ENCODE measurements at regions not wholly inside any gene's neighbourhood (a gene's known extent, or its start where the extent isn't known, plus 50 kb on each side); places are given as distances from the start of the nearest gene placed in this dataset.

GRCh38 chr1:22238356-22239224 lies 95.7 kb upstream of the WNT4 start:
- no peak for DNase-seq (ENCODE audit: missing footprints)
- ATAC-seq = no peak
- intact Hi-C loops (cut with DNase I) = no loop called here

DNA sequence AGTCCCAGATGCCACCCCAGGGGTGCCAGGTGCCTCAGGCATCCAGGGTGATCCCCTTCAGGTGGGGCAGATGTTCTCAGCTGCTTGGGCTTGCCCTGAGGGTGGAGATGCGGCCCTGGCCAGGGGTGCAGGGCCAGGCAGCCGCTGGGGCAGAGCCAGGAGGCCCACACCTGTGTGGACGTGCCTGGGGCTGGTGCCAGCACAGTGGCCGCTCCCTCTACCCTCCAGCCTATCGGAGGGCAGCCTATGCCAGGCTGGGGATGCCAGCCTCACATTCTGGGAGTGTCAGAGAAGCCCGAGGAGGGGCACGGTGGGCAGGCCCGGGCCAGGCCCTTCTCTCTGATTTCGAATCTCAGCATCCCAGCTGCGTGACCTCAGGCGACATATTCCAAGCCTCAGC lies 96.5 kb upstream of the WNT4 start:
- intact Hi-C loops (cut with DNase I) = no loop called here
- ATAC-seq (no peak), DNase-seq (ENCODE audit: missing footprints) (no peak)

- no peak for ATAC-seq
- intact Hi-C loops (cut with DNase I) = no loop called here
- DNase-seq (ENCODE audit: missing footprints) = no peak
Observed at GRCh38 chr1:22241250-22241649, 98.4 kb upstream of the WNT4 start.

DNA sequence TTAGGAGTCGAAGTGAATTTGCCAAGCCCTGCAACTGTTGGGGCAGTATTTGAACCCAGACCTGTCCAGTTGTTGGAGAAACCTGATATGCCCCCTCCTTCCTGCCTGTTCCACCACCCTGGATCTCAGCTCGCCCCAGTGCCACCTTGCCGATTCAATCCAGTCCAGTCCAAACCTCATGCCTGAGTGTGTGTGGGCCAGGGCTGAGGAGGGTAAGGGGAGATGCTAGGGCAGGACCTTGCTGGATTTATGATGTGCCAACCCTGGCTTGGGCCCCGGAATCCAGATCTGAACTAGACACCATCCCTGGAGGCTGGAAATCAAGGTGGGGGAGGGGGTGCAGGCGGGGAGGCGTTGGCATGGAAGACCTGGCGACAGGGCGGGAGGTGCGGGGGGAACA lies 98.9 kb upstream of the WNT4 start:
- ATAC-seq (no peak), DNase-seq (ENCODE audit: missing footprints) (no peak)
- intact Hi-C loops (cut with DNase I) = no loop called here

DNA sequence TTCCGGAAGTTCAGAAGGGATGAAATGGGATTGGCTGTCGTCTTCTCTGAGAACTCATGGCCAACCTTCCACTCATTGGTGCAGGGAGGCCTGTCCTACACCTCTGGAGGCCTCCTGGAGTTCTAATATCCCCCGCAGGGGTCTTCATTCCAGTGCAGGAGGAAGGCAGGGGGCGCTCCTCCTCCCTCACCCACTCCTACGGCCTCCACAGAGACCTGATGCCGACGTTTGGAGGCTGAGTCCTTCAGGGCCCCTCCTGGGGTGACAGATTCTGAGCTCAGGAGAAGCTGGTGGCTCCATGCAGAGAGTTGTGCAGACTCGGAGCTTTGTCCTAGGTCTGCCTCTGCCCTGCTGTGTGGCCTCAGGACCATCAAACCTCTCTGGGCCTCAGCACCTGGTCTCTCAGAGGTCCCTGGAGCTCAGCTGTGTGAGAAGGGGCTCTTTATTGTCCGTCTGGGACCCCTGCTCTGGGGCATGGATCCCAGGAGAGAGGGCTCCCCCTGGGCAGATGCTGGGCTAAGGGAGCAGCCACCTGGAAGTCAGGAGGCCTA lies 102.3 kb upstream of the WNT4 start:
- ATAC-seq = no peak

GRCh38 chr1:22245726-22246125 lies 102.8 kb upstream of the WNT4 start:
- intact Hi-C loops (cut with DNase I) = no loop called here
- DNase-seq (ENCODE audit: missing footprints) = no peak
- no peak for ATAC-seq

More for the DNA sequence above, 102.3 kb upstream of the WNT4 start:
- intact Hi-C loops (cut with DNase I) = no loop called here
- DNase-seq (ENCODE audit: missing footprints) = no peak

GRCh38 chr1:22246755-22247480 lies 104.0 kb upstream of the WNT4 start:
- ATAC-seq (no peak), DNase-seq (ENCODE audit: missing footprints) (no peak)
- intact Hi-C loops (cut with DNase I) = no loop called here

DNA sequence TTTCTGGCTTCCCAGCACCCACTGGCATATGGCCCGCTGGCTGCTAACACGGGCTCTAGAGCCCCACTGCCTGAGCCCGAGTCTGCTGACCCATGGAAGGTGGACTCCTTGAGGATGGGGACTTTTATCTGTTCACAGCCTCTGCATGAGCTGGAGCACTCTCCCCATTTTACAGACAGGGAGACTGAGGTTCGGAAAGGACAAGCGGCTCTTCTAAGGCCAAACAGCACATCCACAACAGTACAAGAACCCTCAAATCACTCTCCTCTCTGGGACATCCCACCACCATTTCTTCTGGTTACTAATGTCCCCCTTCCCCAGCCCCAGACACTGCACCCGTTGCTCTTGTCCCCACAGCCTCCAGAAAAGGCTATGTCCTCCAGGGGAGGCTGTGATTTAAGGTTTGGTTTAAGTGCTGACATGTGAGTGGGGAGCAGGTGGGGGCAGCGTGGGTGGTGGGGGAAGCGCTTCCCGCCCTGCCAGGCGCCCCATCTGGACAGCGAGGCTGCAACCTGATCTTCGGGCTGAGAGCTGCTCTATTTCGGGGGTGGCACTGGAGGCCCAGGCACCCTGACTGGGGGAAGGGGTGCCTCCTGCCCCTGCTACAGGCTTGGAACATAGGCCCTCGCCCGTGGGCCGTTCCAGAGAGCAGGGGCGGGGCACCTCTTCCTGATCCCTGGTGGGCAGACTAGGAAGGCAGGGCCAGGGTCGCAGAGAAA lies 104.8 kb upstream of the WNT4 start:
- no peak for ATAC-seq
- intact Hi-C loops (cut with DNase I) = no loop called here

DNA sequence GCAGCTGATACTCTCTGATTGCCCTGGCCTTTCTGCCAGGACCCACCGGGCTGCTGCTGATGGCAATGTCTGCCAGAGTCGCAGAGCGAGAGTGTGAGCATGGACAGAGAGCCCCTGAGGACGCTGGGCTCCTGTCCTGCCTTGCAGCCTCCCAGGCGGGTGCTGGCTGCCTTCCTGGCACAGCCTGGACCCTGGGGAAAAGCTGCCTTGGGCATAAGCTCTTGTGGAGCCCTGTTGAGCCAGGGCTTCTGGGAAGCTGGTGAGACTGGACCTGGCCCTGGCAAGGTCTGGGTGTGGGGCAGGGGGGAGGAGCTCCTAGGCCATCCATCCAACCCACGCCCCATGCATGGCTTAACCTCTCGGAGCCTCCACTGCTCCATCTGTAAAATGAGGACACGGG lies 105.8 kb upstream of the WNT4 start:
- DNase-seq (ENCODE audit: missing footprints) = no peak
- intact Hi-C loops (cut with DNase I) = no loop called here

More for the DNA sequence above, 104.8 kb upstream of the WNT4 start:
- no peak for DNase-seq (ENCODE audit: missing footprints)

GRCh38 chr1:22249928-22250680 lies 107.2 kb upstream of the WNT4 start:
- intact Hi-C loops (cut with DNase I) = no loop called here
- DNase-seq (ENCODE audit: missing footprints) (no peak), ATAC-seq (no peak)

More for the DNA sequence above, 105.8 kb upstream of the WNT4 start:
- ATAC-seq = no peak

GRCh38 chr1:22250724-22251123 lies 107.8 kb upstream of the WNT4 start:
- intact Hi-C loops (cut with DNase I) = no loop called here
- DNase-seq (ENCODE audit: missing footprints) = no peak
- no peak for ATAC-seq

DNA sequence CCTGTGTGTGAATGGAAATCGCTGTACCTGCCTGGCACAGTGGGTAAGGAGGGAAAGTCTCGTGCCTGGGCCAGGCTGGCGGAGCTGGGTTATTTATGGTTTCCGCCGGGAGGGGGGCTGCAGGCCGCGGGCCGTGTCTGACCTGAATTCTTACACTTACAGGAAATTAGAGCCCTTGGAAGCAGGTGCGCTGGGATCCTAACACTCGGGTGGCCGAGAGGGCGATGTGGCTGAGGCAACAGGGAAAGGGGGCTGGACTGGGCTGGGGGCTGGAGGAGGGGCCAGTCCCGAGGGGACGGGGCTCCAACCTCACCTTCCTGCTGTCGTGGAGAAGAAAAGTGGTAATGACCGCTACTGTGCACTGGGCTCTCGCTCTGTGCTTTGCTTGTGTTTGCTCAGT lies 109.4 kb upstream of the WNT4 start:
- intact Hi-C loops (cut with DNase I) = no loop called here
- ATAC-seq (no peak), DNase-seq (ENCODE audit: missing footprints) (no peak)

- ATAC-seq (no peak), DNase-seq (ENCODE audit: missing footprints) (no peak)
- intact Hi-C loops (cut with DNase I) = no loop called here
Observed at GRCh38 chr1:22253012-22253790, 110.3 kb upstream of the WNT4 start.

DNA sequence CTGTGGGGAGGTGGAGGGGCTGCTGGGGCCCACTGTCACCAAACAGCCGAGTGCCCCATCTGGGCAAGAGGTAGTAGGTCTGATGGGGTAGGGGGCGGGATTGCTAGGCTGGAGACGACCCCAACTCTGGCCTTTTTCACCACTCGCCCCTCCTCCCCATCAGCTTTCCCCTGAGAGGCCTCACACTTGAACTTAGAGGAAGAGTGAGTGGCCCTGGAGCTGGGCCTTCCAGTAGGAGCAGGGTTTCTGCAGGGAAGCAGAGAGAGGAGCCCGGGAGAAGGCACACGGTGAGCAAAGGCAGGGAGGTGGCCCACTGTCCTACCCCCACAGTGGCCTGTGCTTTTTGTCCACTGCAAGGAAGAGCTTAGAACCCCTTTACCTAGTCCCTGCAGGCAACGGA lies 111.9 kb upstream of the WNT4 start:
- ATAC-seq = no peak
- intact Hi-C loops (cut with DNase I) = no loop called here
- no peak for DNase-seq (ENCODE audit: missing footprints)

- DNase-seq (ENCODE audit: missing footprints) (no peak), ATAC-seq (no peak)
- intact Hi-C loops (cut with DNase I) = no loop called here
Observed at GRCh38 chr1:22255341-22256212, 112.7 kb upstream of the WNT4 start.

GRCh38 chr1:22256213-22256512 lies 113.3 kb upstream of the WNT4 start:
- intact Hi-C loops (cut with DNase I) = no loop called here
- no peak for ATAC-seq

More at GRCh38 chr1:22256213-22256512, 113.3 kb upstream of the WNT4 start:
- DNase-seq (ENCODE audit: missing footprints) = no peak

All from Right ventricle myocardium inferior (tissue), 1 donor.